Parathyroid adenoma (tissue), 2 donors: ENCODE measurements at regions not wholly inside any gene's neighbourhood (a gene's known extent, or its start where the extent isn't known, plus 50 kb on each side); places are given as distances from the start of the nearest gene placed in this dataset.

ENCODE experiments used
- H2AFZ ChIP-seq: fragments of 300-600 bp; sonication (generic); one replicate; pipeline ENCODE4 v1.7.0; 2017; ENCODE audit warnings: antibody characterized with exemption, mild to moderate bottlenecking
- H3K27ac ChIP-seq: fragments of 300-600 bp; sonication (generic); one replicate; pipeline ENCODE4 v1.7.0; 2017
- H3K27me3 ChIP-seq: fragments of 300-600 bp; sonication (generic); one replicate; pipeline ENCODE4 v1.7.0; 2017; ENCODE audit warnings: low read length; ENCODE audit not compliant: control insufficient read depth, insufficient read depth
- H3K36me3 ChIP-seq: fragments of 300-600 bp; sonication (generic); one replicate; pipeline ENCODE4 v1.7.0; 2017; ENCODE audit warnings: low read length; ENCODE audit not compliant: control insufficient read depth, insufficient read depth
- H3K4me1 ChIP-seq: fragments of 300-600 bp; sonication (generic); one replicate; pipeline ENCODE4 v1.7.0; 2017; ENCODE audit warnings: control low read depth
- H3K4me2 ChIP-seq: fragments of 300-600 bp; sonication (generic); one replicate; pipeline ENCODE4 v1.7.0; 2017; ENCODE audit warnings: low read length
- H3K4me3 ChIP-seq: fragments of 300-600 bp; sonication (generic); one replicate; pipeline ENCODE4 v1.7.0; 2017; ENCODE audit warnings: low read depth, low read length
- H3K79me2 ChIP-seq: fragments of 300-600 bp; sonication (generic); one replicate; pipeline ENCODE4 v1.7.0; 2017; ENCODE audit warnings: control low read depth
- H3K9ac ChIP-seq: fragments of 300-600 bp; sonication (generic); one replicate; pipeline ENCODE4 v1.7.0; 2017; ENCODE audit warnings: mild to moderate bottlenecking
- H3K9me3 ChIP-seq: fragments of 300-600 bp; sonication (generic); one replicate; pipeline ENCODE4 v1.7.0; 2017; ENCODE audit warnings: low read length; ENCODE audit not compliant: control insufficient read depth
- CTCF ChIP-seq: fragments of 300-600 bp; sonication (generic); IDR thresholded peaks from one replicate; pipeline ENCODE4 v1.7.0; 2017; ENCODE audit warnings: antibody characterized with exemption, mild to moderate bottlenecking
- donor health status: primary hyperparathyroidism.

GRCh38 chr22:25358421-25359170, 139.2 kb downstream of the CRYBB2 start:
- Histone ChIP-seq H3K79me2 (peaks cover 7% of the 10 kb centered on the region), H3K9me3 (no peaks in the 10 kb centered on the region), H3K9ac (no peak overlapping the region), H3K27ac (no peak overlapping the region), H2AFZ (no peak overlapping the region), H3K36me3 (no peaks in the 10 kb centered on the region), H3K4me2 (no peak overlapping the region), H3K4me1 (no peaks in the 10 kb centered on the region), H3K4me3 (no peak overlapping the region), H3K27me3 (no peaks in the 10 kb centered on the region)
- TF ChIP-seq CTCF: no peak

- no peak overlapping the region for H3K9ac ChIP-seq
- peaks cover 7% of the 10 kb centered on the region for H3K79me2 ChIP-seq
- H3K9me3 ChIP-seq: no peaks in the 10 kb centered on the region
- H3K4me3 ChIP-seq: no peak overlapping the region
- no peak for TF ChIP-seq CTCF
- no peak overlapping the region for H3K27ac ChIP-seq
- no peaks in the 10 kb centered on the region for H3K27me3 ChIP-seq
- no peaks in the 10 kb centered on the region for H3K4me1 ChIP-seq
- H3K36me3 ChIP-seq: no peaks in the 10 kb centered on the region
- no peak overlapping the region for H3K4me2 ChIP-seq
- H2AFZ ChIP-seq: no peak overlapping the region
Observed at GRCh38 chr22:25359601-25360261, 140.3 kb downstream of the CRYBB2 start.

GRCh38 chr22:25360411-25360810, 141.0 kb downstream of the CRYBB2 start:
- Histone ChIP-seq H3K36me3 (no peaks in the 10 kb centered on the region), H3K27ac (no peak overlapping the region)

GRCh38 chr22:25360891-25361645, 141.6 kb downstream of the CRYBB2 start:
- Histone ChIP-seq H3K9me3 (no peaks in the 10 kb centered on the region), H3K36me3 (no peaks in the 10 kb centered on the region), H3K4me1 (no peaks in the 10 kb centered on the region), H3K79me2 (peaks cover 7% of the 10 kb centered on the region), H2AFZ (no peak overlapping the region), H3K27ac (no peak overlapping the region), H3K9ac (no peak overlapping the region), H3K4me2 (no peak overlapping the region), H3K27me3 (no peaks in the 10 kb centered on the region), H3K4me3 (no peak overlapping the region)
- TF ChIP-seq CTCF: no peak

More at GRCh38 chr22:25360411-25360810, 141.0 kb downstream of the CRYBB2 start:
- Histone ChIP-seq H3K4me1 (no peaks in the 10 kb centered on the region), H3K4me2 (no peak overlapping the region), H3K9me3 (no peaks in the 10 kb centered on the region), H2AFZ (no peak overlapping the region), H3K27me3 (no peaks in the 10 kb centered on the region), H3K4me3 (no peak overlapping the region), H3K79me2 (peaks cover 7% of the 10 kb centered on the region), H3K9ac (no peak overlapping the region)
- TF ChIP-seq CTCF: no peak
